Epidermal melanocyte (primary cell): ENCODE measurements at regions not wholly inside any gene's neighbourhood (a gene's known extent, or its start where the extent isn't known, plus 50 kb on each side); places are given as distances from the start of the nearest gene placed in this dataset.
A peak's percentile ranks its signal among the peaks of the same experiment; 100 is the strongest.

Source experiments
- DNase-seq: peaks from one replicate; pipeline ENCODE4 v3.0.0; 2011; ENCODE audit warnings: low spot score; ENCODE audit not compliant: insufficient read length

DNA sequence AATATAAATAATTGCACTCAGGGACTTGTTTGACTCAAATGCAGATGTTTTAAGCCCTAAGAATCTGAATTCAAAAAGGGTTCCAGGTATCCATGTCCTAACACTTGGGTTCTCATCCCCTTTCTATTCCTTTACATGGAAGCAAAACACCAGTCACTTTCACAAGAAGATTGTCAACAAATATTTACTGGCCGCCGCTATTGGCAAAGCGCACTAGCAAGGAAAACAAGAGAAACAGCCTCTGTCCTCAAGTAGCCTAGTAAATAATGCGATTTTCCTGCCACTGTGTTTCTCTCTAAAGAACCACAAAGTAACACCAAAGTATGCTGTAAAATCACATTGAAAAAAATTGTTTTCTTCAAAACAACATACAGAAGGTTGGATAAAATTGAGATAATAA, 66.7 kb upstream of the EZH2 start:
- no peak for DNase-seq

DNA sequence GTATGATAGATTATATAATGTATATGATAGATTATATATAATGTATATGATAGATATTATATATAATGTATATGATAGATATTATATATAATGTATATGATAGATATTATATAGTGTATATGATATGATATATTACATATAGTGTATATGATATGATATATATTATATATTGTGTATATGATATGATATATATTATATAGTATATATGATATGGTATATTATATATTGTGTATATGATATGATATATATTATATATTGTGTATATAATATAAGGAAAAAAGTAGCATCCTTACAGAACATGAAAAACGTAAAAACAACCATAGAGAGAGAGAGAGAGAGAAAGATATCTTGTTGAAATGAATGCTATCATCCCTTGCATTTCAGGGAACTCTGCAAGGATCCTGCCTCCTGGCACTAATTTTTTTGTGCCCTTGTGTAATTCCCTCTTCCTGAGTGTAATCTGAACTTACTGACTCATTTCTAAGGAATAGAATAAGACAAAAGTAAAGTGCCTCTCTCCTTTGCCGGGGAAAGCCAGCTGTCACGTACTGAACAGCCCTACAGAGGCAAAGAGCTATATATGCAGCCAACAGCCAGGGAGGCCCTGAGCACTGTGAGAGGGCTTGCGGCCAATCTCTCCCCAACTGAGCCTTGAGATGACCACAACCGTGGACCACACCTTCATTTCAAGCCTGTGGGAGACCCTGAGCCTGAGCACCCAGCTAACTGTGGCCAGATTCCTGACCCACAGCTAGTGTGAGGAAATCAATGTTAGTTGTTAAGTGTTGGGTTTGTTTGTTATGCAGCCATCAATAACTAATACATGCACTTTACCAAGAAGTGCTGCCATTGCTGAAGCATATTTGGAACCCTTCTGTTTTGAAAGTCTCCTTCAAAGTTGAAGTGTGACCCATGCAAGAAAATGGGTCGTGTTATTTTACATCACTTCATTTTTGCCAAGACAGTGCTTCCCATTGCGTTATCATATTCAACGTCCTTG, 61.1 kb upstream of the EZH2 start:
- DNase-seq, result no peak

DNA sequence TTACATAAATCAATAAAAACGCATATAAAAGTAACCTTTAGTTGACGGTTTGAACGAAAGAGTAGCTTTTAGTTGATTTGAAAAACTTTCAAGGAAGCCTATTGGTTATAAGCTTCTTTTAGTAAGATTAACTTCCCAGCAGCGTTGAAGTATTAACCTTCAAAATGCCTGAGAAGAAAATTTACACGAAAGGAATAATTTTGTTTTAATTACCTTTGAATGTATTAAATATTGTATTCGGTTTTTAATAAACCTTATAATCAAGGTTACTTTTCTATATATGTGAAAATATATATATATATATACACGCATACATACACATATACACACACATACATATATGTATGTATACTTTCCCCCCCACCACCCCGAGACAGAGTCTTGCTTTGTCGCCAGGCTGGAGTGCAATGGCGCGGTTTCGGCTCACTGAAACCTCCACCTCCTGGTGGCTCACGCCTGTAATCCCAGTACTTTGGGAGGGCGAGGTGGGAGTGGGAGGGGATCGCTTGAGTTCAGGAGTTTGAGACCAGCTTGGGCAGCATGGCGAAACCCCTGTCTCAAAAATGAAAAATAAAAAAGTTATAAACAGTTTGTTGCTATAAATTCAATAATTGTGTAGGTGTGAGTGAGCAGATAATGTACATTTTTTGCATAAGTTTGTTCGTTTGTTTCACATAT, 57.6 kb upstream of the EZH2 start:
- no peak for DNase-seq

DNA sequence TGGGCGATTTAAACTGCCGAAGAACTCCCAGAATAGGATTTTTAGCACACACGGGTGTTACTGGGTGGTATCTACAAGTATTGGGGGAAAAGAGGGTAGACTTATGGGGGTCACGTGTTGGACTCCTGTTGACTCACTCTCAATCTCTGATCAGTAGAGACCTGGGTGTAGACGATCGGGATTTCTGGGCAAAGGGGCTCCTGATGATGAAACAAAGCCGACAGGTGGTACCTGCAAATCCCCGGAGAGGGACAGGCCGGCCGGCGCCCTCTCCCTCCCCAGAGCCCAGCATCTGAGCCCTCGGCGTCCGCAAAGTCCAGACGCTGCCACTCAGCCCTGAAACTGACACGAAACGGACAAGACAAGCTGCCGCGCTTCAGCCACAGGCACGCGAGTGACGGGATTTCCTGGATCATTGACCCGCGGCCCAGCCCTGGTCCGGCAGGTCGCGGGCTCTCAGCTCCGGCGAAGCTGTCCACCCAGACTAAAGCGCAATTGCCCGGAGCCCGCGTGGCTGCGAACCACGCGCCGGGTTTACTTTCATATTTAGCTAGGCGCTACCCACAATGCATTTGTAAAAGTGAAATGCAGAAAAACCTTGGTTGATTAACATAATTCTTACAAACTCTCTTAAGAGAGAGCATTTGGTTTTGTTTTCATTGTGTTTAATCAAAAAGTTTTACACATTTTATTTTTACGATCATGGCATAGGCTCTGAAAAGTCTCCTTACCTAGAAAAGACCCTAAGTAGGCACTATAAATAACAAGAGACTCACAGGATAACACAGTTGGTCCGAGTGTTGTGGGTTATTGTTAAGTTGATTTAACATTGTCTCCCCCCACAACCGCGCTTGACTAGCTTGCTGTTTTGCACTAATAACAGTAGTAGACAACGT, 56.9 kb upstream of the EZH2 start:
- peak; percentile 79 for DNase-seq

DNA sequence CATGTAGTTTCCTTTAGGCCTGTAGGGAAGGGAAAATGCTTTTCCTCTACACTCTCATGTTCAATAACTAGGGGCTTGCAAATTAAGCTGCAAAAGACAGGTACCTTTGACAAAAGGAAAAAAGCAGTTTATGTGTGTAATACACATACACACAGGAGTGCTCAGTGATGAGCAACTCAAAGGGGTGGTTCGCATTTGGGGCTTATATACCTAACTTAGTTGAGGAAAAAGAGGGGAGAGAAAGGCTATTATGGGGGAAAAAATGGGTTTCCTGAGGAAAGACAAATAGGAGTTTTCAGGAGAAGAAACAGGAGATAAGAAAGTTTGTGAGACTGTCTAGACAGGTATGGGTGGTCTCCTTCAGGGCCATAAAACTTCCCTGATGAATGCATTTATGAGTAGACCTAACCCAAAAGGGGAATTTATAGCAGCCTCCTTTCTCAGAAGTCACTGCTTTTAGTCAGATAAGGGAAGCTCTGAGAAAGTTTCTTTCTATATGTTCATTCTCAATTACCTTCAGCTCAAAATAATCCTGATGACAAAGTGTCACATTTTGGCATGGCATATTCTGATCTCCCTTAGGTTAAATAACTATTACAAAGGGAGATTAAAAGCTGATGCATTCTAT, 55.2 kb upstream of the EZH2 start:
- DNase-seq, result no peak

DNA sequence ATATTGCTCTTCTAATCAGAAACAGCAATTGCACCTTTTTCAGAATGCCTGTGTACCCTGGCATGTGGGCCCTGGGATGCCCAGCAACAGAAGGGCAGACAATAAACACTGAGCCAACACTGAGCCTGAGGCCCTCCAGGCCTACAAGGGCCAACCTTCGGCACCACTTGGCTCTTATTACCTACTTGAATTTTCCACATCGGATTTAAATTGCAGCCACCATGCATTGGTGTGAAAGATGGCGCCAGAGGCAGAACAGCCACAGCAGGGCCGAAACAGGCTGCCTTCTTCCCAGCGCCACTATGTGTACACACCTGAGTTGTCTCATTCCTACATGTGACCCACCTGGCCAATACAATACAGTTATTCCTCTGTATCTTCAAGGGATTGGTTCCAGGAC, 51.4 kb upstream of the EZH2 start:
- DNase-seq, result no peak
